ENCODE measurements at regions not wholly inside any gene's neighbourhood (a gene's known extent, or its start where the extent isn't known, plus 50 kb on each side); places are given as distances from the start of the nearest gene placed in this dataset.
A peak's percentile ranks its signal among the peaks of the same experiment; 100 is the strongest.

DNA sequence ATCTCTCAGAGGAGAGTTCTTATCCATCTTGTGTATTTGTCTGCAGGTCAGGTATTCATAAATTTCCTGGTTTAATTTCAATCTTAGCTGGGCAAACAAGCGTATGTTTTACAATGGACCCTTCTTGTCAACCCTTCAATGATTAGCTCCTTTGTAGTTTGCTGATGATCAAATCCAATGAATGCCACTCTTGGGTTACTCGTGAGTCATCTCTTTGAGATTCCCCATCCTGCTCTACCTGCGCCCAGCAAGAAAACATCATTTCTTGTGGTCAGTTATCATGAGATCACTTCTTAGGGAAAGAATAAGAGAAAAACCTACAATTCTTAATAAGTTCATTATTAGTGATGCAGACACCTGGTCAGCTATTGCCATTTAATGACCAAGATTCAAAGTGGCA lies 572.3 kb upstream of the PKN2 start:
- DNase-seq, result peak; percentile 22

GRCh38 chr1:88117597-88117996 lies 566.5 kb upstream of the PKN2 start:
- DNase-seq, result no peak

- DNase-seq, result no peak
These were observed 565.8 kb upstream of the PKN2 start for GRCh38 chr1:88118176-88118845.

DNA sequence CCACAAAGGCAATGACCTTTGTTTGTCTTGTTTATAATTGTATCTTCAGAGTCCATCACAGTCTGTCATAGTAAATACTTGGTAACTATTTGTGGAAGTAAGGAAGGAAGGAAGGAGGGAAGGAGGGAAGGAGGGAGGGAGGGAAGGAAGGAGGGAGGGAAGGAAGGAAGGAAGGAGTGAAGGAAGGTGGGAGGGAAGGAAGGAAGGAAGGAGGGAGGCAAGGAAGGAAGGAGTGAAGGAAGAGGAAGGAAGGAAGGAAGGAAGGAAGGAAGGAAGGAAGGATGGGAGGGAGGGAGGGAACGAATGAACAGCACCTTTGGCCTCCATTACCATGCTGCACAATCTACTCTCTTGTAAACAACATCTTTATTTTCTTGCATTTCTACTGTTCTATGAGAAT lies 559.5 kb upstream of the PKN2 start:
- no peak for DNase-seq

GRCh38 chr1:88126467-88126866 lies 557.6 kb upstream of the PKN2 start:
- DNase-seq, result no peak

DNA sequence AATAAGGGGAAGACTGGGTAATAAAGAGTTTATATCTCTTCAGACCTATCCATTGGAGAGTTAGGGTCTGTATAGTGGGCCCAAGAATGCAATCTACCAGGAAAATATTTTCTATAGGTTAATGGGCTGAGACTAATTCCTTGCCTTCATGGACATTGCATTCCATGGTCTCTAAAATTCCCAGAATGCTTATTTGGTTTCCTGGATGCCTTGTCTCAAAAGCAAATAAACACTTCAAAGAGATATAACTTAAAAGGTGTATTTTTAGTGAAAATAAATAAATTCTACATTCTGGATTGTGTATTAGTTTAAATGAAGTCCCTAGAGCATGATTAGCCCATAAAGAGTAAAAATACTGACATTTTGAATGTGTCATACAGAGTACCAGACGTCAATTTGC lies 550.1 kb upstream of the PKN2 start:
- DNase-seq, result no peak

DNA sequence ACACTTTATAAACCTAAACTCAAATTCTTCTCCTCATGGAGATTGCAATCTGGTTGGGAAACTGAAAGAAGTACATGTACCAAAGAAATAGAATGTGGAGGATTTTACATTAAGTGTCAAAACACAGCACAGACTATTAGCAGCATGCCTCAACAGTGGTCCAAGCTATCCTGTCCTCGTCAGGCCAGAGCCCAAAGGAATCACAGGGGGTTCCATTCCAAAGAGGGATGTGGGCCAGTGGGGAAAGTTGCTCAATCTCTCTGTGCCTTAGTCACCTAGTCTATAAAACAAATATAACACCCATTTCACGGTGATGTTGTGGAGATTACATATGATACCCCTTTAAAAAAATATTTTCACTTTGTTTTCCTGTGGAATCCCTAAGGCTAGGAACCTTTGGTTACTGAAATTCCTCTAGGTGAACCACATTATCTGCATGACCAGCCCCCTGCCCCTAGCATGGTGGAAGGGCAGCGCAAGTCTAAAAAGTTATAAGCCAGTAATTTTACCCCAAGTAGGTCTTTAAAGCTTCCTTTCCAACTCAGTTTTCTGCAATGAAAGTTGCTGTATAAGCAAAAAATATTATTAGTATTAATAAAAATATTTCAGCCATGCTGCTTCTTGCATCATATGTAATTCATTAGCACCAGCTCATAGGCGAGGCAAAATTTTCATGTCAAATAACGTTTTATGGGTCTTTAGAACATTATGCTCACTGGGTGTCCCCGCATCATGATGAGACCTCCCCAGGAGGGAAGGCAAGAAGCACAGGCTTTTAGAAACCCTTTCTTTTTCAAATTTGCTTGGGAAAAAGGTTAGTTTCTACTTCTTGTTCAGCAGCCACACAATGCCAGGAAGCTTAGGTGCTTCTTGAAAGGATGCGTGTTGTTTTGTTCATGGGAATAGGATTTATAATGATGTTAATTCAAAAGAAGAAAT lies 548.8 kb upstream of the PKN2 start:
- DNase-seq, result no peak

GRCh38 chr1:88139633-88140032 lies 544.4 kb upstream of the PKN2 start:
- DNase-seq, result no peak

DNA sequence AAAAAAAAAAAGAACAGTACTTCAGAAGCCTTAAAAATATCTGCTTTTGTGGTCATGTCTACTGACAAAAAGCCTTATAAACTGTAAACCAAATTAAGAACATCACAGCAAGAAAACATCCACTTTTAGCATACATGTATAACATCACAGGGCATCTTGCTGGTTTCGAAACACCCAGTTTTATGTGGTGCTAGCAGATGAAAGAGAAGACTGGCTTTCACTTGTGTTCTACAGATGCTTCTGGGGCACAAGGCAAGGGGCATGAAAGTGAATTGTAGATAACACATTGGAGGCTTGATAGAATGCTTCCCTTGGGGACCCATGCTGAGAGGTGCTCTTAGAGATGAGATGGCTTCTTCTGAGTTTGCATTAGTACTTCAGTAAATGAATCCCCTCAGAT lies 543.7 kb upstream of the PKN2 start:
- DNase-seq, result no peak

- DNase-seq, result no peak
These were observed 542.5 kb upstream of the PKN2 start for GRCh38 chr1:88141499-88142074.

DNA sequence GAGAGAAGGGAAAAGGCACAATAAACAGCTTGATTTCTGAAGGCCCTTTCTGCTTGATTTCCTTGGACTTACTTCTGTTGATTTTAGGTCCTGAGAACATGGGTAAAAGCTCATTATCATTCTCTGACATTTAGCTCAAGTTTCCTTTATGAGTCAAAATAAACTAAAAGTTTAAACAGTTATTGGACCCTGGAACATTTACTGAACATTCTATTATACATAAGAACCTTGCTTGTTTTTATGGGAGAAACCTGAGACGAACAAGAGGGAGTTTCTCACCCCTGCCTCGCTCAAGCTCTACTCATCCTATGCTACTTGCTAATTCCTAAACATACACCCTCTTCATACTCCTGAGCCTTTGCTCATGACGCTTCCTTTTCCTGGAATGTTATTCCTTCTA lies 538.3 kb upstream of the PKN2 start:
- peak; percentile 38 for DNase-seq

GRCh38 chr1:88149686-88150085 lies 534.4 kb upstream of the PKN2 start:
- DNase-seq, result no peak

DNA sequence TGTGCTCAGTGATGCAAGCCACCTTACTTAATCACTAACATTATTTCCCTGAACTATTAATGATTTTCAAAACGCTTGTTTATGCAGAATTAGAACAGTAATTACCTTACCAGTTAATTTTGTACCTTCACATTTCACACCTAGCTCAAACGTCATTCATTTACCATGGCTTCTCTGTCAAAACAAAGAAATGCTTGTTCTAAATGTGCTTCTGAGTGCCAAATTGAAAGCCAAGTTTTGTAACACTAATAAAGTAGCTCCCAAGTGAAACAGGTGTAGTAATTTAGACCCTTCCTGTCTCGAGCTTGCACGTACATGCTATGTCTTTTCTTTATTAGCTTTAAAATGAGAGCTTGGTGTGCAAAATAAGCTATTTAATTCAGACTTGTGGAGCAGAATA lies 533.7 kb upstream of the PKN2 start:
- DNase-seq, result no peak

DNA sequence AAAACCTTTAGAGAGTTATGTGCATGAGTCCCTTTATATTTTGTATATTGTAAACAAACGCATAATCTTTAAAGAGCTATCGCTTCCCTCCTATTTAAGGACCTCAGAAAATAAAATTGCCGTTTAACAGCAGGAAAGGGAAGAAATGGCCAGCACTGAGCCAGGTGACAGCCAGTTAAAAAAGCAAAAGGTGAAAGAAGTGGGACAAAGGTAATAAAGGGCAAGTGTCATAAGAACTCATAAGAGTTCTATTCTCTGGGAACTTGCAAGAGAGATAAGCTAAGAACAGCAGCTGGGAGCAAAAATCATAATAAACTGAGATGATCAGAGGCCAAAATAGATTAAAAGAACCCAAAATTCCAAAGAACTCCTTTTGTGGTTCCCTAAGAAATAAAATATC lies 520.9 kb upstream of the PKN2 start:
- no peak for DNase-seq

- DNase-seq, result no peak
These were observed 515.9 kb upstream of the PKN2 start for GRCh38 chr1:88168126-88168525.

- DNase-seq, result peak; percentile 11
These were observed 514.9 kb upstream of the PKN2 start for GRCh38 chr1:88169139-88169538.

DNA sequence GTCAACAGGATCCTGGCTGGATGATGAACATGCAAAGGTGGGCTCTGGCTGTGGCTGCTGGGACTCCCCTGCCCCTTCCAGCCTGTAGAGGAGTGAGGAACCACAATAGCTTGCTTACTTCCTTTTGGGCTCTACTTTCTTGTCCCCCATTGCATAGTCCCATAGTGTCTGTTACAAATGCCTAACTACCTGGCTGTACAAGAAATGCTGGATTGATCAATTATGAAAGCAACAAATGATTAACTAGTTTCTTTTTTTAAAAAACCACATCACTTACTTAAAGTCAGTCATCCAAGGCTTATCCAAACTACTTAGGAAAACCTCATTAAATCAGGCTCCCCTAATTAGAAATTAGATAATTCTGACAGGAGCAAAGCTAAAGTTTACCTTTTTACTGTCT lies 514.1 kb upstream of the PKN2 start:
- peak; percentile 34 for DNase-seq

DNA sequence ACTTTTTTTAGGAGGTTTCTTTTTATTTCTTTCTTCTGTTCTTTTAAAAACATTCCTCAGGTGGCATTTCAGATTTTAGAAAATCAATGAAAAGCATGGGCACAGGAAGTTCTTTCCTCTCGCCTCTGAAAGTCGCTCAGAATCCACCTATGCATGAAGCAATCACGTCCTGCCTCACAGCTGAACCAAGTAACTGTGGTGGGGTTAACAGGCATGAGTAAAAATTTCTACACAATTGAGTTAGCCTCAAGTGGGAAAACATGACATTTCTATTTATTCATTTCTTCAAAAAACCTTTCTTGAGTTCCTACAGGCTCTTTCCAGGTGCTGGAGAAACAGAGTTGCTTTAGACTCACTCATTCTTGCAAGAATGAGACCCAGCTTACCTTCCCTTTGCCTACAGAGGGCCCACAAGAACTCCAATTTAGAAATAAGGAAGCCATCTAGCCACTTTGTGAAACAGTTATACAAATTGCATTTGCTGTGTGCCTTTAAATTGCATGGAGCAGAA lies 508.9 kb upstream of the PKN2 start:
- no peak for DNase-seq

DNA sequence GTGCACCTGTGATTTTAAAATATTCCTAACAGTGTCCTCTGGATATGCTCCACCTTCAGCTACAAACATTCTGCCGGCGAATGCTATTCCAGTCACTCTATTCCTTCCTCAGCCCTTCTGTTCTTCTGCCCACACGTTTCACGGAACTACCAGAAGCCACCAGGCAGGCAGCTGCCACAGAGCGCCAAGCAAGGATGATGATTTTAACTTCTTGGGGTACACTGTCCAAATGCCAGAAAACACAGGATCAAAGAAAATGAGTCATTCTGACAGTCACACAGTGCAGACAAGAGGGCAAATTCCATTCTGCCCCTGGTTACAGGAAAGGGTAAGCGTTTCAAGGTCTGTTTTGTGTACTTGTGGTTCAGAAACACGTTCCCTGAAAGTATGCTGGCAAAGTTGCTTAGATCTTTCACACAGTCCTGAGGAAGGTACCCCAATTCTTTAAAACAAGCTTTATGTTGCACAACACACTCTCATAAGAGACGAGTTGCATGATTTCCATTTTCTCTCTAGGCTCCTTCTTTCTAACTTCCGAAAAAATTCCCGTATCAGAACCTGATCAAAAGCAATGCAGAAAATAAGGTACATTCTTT lies 508.3 kb upstream of the PKN2 start:
- DNase-seq, result peak; percentile 32

GRCh38 chr1:88179943-88180342 lies 504.1 kb upstream of the PKN2 start:
- no peak for DNase-seq

GRCh38 chr1:88180449-88181108 lies 503.5 kb upstream of the PKN2 start:
- DNase-seq, result peak; percentile 82

DNA sequence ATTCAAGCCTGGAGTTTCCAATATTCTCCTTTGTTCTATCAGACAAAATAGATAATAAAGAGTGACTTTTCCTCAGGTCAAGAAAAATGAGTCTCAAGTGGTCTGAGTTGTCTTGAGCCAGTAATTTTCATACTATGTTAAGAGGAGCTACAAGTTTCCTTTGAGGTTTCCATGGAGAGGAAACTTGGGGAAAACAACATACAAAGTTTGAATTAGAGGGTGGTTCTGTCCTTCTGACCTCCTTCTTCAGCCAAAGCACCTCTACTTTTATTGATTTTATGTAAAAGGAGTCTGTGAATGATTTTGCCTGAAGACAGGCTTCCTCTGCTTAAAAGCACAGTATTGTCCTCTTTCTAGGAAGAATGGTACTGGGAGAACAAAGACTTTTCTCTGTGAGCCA lies 497.2 kb upstream of the PKN2 start:
- DNase-seq, result no peak

DNA sequence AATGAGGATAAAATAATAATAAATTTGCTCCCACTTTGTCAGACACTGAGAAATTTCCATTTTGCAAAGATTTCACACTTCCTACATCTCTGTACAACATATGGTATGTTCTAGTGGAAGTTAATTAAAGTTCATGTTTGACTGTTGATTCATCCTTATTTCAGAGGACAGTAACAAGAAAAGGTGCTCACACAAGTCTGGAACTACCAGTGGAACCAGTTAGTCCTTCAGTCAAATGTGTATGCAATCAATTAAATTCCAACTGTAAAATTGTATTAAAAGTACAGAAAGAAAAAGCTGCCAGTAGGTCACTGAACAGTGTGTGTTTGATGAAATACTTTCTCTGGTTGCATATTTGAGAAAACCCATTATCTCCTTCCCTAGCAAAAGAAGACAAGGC lies 496.0 kb upstream of the PKN2 start:
- DNase-seq, result no peak

Data from kidney glomerular epithelial cell (primary cell).